Parathyroid adenoma (tissue), 2 donors: ENCODE measurements at regions not wholly inside any gene's neighbourhood (a gene's known extent, or its start where the extent isn't known, plus 50 kb on each side); places are given as distances from the start of the nearest gene placed in this dataset.
"Not testable (repeated sequence)": the region's sequence is repeated elsewhere in the genome, so short reads cannot be mapped to it uniquely, and the experiment has no call there.

Experiments used
- H2AFZ ChIP-seq: fragments of 300-600 bp; sonication (generic); one replicate; pipeline ENCODE4 v1.7.0; 2017; ENCODE audit warnings: antibody characterized with exemption, mild to moderate bottlenecking
- H3K27ac ChIP-seq: fragments of 300-600 bp; sonication (generic); one replicate; pipeline ENCODE4 v1.7.0; 2017
- H3K27me3 ChIP-seq: fragments of 300-600 bp; sonication (generic); one replicate; pipeline ENCODE4 v1.7.0; 2017; ENCODE audit warnings: low read length; ENCODE audit not compliant: control insufficient read depth, insufficient read depth
- H3K36me3 ChIP-seq: fragments of 300-600 bp; sonication (generic); one replicate; pipeline ENCODE4 v1.7.0; 2017; ENCODE audit warnings: low read length; ENCODE audit not compliant: control insufficient read depth, insufficient read depth
- H3K4me1 ChIP-seq: fragments of 300-600 bp; sonication (generic); one replicate; pipeline ENCODE4 v1.7.0; 2017; ENCODE audit warnings: control low read depth
- H3K4me2 ChIP-seq: fragments of 300-600 bp; sonication (generic); one replicate; pipeline ENCODE4 v1.7.0; 2017; ENCODE audit warnings: low read length
- H3K4me3 ChIP-seq: fragments of 300-600 bp; sonication (generic); one replicate; pipeline ENCODE4 v1.7.0; 2017; ENCODE audit warnings: low read depth, low read length
- H3K79me2 ChIP-seq: fragments of 300-600 bp; sonication (generic); one replicate; pipeline ENCODE4 v1.7.0; 2017; ENCODE audit warnings: control low read depth
- H3K9ac ChIP-seq: fragments of 300-600 bp; sonication (generic); one replicate; pipeline ENCODE4 v1.7.0; 2017; ENCODE audit warnings: mild to moderate bottlenecking
- H3K9me3 ChIP-seq: fragments of 300-600 bp; sonication (generic); one replicate; pipeline ENCODE4 v1.7.0; 2017; ENCODE audit warnings: low read length; ENCODE audit not compliant: control insufficient read depth
- TF ChIP-seq, protein P1 (sequence below): fragments of 300-600 bp; sonication (generic); IDR thresholded peaks from one replicate; pipeline ENCODE4 v1.7.0; 2017; ENCODE audit warnings: antibody characterized with exemption, mild to moderate bottlenecking
- donor health status: primary hyperparathyroidism.

- no peaks in the 10 kb centered on the region for H3K9me3 ChIP-seq
- no peak overlapping the region for H3K4me3 ChIP-seq
- H3K27ac ChIP-seq, result no peak overlapping the region
- no peak overlapping the region for H2AFZ ChIP-seq
- H3K4me1 ChIP-seq, result no peaks in the 10 kb centered on the region
- TF ChIP-seq, protein P1, sequence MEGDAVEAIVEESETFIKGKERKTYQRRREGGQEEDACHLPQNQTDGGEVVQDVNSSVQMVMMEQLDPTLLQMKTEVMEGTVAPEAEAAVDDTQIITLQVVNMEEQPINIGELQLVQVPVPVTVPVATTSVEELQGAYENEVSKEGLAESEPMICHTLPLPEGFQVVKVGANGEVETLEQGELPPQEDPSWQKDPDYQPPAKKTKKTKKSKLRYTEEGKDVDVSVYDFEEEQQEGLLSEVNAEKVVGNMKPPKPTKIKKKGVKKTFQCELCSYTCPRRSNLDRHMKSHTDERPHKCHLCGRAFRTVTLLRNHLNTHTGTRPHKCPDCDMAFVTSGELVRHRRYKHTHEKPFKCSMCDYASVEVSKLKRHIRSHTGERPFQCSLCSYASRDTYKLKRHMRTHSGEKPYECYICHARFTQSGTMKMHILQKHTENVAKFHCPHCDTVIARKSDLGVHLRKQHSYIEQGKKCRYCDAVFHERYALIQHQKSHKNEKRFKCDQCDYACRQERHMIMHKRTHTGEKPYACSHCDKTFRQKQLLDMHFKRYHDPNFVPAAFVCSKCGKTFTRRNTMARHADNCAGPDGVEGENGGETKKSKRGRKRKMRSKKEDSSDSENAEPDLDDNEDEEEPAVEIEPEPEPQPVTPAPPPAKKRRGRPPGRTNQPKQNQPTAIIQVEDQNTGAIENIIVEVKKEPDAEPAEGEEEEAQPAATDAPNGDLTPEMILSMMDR, result no peak
- H3K36me3 ChIP-seq, result no peaks in the 10 kb centered on the region
- H3K27me3 ChIP-seq, result no peaks in the 10 kb centered on the region
- no peak overlapping the region for H3K4me2 ChIP-seq
- H3K79me2 ChIP-seq, result no peaks in the 10 kb centered on the region
- no peak overlapping the region for H3K9ac ChIP-seq
These were observed 51.8 kb upstream of the PMAIP1 start for GRCh38 chr18:59848002-59848401.

DNA sequence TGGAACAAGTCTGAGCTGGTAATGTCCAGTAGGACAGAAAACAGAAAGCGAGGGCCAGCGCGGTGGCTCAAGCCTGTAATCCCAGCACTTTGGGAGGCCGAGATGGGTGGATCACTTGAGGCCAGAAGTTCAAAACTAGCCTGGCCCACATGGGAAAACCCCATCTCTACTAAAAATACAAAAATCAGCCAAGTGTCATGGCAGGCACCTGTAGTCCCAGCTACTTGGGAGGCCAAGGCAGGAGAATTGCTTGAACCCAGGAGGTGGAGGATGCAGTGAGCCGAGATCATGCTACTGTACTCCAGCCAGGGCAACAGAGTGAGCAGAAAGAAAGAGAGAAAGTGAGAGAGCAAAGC lies 52.3 kb upstream of the PMAIP1 start:
- not testable (repeated sequence) for H3K9ac ChIP-seq, H3K4me1 ChIP-seq, H3K36me3 ChIP-seq, H2AFZ ChIP-seq, H3K79me2 ChIP-seq, H3K27me3 ChIP-seq, H3K9me3 ChIP-seq, H3K4me3 ChIP-seq, H3K27ac ChIP-seq, H3K4me2 ChIP-seq

DNA sequence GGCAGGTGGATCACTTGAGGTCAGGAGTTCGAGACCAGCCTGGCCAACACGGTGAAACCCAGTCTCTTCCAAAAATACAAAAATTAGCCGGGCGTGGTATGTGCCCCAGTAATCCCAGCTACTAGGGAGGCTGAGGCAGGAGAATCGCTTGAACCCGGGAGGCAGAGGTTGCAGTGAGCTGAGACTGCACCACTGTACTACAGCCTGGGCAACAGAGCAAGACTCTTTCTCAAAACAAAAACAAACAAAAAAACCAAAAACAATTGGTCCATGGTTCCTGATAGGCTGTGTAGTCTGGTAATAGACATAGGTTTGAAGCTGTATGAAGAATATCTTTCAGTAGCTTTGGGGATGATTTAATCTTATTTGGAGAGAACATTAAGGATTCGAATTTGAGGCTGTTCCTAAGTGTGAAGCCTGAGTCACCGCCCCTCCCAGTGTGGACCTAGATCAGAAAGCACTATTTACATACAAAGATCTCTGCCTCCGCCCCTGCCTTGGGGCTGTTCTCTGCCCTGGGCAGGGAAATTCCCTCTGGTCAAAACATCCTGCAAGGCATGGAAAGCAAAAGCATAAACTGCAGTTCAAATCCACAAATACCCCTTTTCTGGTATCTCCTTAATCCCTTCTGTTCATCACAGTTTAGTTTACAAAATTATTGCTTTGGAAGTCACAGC lies 52.8 kb upstream of the PMAIP1 start:
- Histone ChIP-seq H3K4me2 (no peak overlapping the region), H3K27me3 (no peaks in the 10 kb centered on the region), H3K9me3 (no peaks in the 10 kb centered on the region), H3K4me3 (no peak overlapping the region), H3K9ac (no peak overlapping the region), H3K4me1 (no peaks in the 10 kb centered on the region), H3K27ac (no peak overlapping the region), H2AFZ (no peak overlapping the region), H3K36me3 (no peaks in the 10 kb centered on the region), H3K79me2 (no peaks in the 10 kb centered on the region)
- TF ChIP-seq, protein P1, result no peak

- no peak overlapping the region for H3K27ac ChIP-seq
- H3K9me3 ChIP-seq, result no peaks in the 10 kb centered on the region
- H3K9ac ChIP-seq, result no peak overlapping the region
- no peak overlapping the region for H2AFZ ChIP-seq
- no peaks in the 10 kb centered on the region for H3K79me2 ChIP-seq
- H3K4me1 ChIP-seq, result no peaks in the 10 kb centered on the region
- H3K27me3 ChIP-seq, result no peaks in the 10 kb centered on the region
- no peaks in the 10 kb centered on the region for H3K36me3 ChIP-seq
- H3K4me3 ChIP-seq, result no peak overlapping the region
- TF ChIP-seq, protein P1, result no peak
- no peak overlapping the region for H3K4me2 ChIP-seq
These were observed 56.8 kb upstream of the PMAIP1 start for GRCh38 chr18:59842947-59843346.

DNA sequence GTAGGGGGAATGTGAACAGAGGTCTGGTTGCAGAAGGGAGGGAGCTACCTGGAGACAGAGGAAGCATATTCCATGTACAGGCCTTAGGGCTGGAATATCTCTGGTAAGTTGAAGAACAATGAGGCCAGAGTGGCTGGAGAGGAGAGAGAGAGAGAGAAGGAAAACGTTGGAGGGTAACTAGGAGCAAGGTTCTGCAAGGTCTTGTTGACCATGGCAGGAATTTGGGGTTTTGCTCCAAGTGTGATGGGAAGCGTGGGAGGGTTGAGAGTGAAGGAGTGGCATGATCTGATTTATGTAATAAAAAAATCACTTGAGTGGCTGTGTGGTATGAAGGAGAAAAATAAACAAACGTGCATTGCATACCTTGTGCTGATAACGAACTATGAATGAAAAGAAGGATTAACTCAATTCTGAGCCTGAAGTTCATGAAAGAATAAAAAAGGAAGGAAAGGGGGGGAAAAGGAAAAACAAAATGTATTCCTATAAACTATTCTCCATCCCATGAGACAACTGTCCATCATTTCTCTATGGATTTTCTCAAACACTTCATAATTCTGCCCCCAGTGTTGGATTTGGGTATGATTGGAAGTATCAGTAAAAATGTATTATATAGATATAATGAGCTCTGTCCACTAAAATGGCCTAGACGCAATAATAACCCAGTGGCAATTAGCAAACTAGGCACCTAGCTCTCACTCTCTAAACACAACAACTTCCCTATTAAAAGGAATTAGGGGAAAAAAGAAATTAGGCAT lies 59.7 kb upstream of the PMAIP1 start:
- TF ChIP-seq, protein P1, result no peak
- no peak overlapping the region for H3K4me2 ChIP-seq
- no peak overlapping the region for H3K9ac ChIP-seq

More for the DNA sequence above, 59.7 kb upstream of the PMAIP1 start:
- no peaks in the 10 kb centered on the region for H3K79me2 ChIP-seq
- peaks cover 4% of the 10 kb centered on the region for H3K4me1 ChIP-seq
- H3K27ac ChIP-seq, result no peak overlapping the region
- no peaks in the 10 kb centered on the region for H3K36me3 ChIP-seq
- no peaks in the 10 kb centered on the region for H3K9me3 ChIP-seq
- H3K4me3 ChIP-seq, result no peak overlapping the region
- no peak overlapping the region for H2AFZ ChIP-seq
- H3K27me3 ChIP-seq, result no peaks in the 10 kb centered on the region
